T-helper 2 cell treated with Interferon-gamma antibody and Interleukin-4, amounts not matched to agents 5 μg/mL and 100 μg/mL, for 36 hours (primary cell): ENCODE measurements at regions not wholly inside any gene's neighbourhood (a gene's known extent, or its start where the extent isn't known, plus 50 kb on each side); places are given as distances from the start of the nearest gene placed in this dataset.

Experiments
- DNase-seq: peaks from one replicate; pipeline ENCODE4 v3.0.0; 2021; ENCODE audit warnings: low spot score
- H3K27ac Mint-ChIP-seq: one replicate; pipeline ENCODE4 v1.8.0; 2021; ENCODE audit warnings: mild to moderate bottlenecking, mixed read lengths
- H3K27me3 Mint-ChIP-seq: one replicate; pipeline ENCODE4 v1.8.0; 2021; ENCODE audit warnings: low read depth, mixed read lengths
- H3K36me3 Mint-ChIP-seq: one replicate; pipeline ENCODE4 v1.8.0; 2021; ENCODE audit warnings: low read depth, mixed read lengths
- H3K4me1 Mint-ChIP-seq: one replicate; pipeline ENCODE4 v1.8.0; 2021; ENCODE audit warnings: low read depth, mixed read lengths
- H3K4me3 Mint-ChIP-seq: one replicate; pipeline ENCODE4 v1.8.0; 2022; ENCODE audit warnings: mild to moderate bottlenecking, moderate library complexity, mixed read lengths
- H3K9me3 Mint-ChIP-seq: one replicate; pipeline ENCODE4 v1.8.0; 2021; ENCODE audit warnings: mixed read lengths

DNA sequence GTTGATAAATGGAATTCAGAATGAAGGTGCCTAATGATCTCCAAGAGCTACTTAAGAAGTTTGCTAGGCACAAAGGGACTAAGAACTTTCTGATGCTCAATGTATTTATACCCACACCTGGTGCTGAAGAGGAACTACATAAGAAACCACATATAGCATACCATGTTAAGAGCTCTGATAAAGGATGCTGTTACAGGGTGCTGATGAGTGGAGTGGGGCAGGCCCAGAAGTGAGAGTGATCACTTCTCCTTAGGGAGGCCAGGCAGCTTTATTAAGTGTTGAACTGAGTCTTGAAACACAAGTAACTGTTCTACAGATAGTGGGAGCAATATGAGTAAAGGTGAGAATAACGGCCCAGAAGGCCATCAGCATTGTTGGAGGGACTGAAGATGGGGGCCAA lies 68.3 kb upstream of the CHRDL1 start:
- Mint-ChIP-seq H3K9me3 (no peaks in the 10 kb centered on the region), H3K36me3 (no peaks in the 10 kb centered on the region), H3K4me3 (no peak overlapping the region), H3K27ac (no peak overlapping the region), H3K27me3 (no peaks in the 10 kb centered on the region), H3K4me1 (no peaks in the 10 kb centered on the region)
- DNase-seq = no peak

DNA sequence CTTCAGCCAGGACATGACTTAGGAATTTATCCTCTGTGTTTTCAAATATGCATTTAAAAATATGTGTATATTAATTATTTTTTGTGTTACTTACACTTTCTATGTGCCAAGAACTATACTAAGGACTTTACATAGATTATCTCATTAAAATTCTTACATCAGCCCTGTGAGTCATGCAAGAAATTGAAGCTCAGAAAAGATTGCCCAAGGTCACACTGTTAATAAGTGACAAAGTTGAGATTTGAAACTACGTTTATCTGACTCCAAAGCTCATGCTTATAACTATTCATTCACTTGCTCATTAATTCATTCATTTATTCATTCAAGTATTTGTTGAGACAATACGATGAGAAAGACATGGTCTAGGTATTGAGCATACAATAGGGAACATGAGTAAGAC lies 62.9 kb upstream of the CHRDL1 start:
- DNase-seq = no peak
- H3K27me3 Mint-ChIP-seq = peaks cover 2% of the 10 kb centered on the region
- no peaks in the 10 kb centered on the region for H3K4me1 Mint-ChIP-seq

DNA sequence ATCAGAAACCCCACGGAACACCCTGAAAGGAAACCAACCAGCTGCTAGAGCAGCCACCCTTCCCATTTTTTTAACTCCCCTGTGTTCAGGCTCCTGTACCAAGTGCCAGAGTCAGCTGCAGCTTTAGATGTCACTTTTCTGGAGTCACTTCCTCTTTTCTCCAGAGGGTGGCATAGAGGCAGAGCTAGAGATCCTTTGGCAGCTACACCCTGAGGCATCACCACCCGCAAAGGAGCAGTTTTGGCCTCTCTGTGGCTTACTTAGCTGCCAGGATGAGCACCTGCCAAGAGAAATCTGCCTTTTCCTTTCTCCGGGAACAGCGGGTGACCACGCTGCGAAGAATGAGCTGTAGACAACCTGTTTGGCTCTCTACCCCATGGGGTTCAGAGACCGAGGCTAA lies 58.0 kb upstream of the CHRDL1 start:
- H3K27ac Mint-ChIP-seq = no peak overlapping the region
- no peak overlapping the region for H3K4me3 Mint-ChIP-seq
- H3K4me1 Mint-ChIP-seq = no peaks in the 10 kb centered on the region
- peaks cover 2% of the 10 kb centered on the region for H3K27me3 Mint-ChIP-seq
- H3K36me3 Mint-ChIP-seq = no peaks in the 10 kb centered on the region
- no peaks in the 10 kb centered on the region for H3K9me3 Mint-ChIP-seq
- DNase-seq = no peak

More for the DNA sequence above, 62.9 kb upstream of the CHRDL1 start:
- Mint-ChIP-seq H3K9me3 (no peaks in the 10 kb centered on the region), H3K36me3 (no peaks in the 10 kb centered on the region), H3K4me3 (no peak overlapping the region), H3K27ac (no peak overlapping the region)

DNA sequence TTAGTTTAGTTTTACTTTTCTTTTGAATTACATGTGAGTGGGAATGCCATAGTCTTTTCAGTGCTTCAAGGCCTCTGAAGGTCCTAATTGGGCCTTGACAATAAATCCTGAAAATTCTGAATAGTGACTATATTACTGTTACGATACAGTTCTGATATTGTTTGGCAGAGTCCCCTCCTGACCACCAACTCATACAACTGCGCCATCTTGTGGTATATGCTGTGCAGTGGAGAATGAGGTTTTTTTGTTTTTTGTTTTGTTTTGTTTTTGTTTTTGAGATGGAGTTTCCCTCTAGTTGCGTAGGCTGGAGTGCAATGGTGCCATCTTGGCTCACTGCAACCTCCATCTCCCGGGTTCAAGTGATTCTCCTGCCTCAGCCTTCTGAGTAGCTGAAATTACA lies 56.6 kb upstream of the CHRDL1 start:
- no peaks in the 10 kb centered on the region for H3K4me1 Mint-ChIP-seq
- no peak for DNase-seq
- peaks cover 2% of the 10 kb centered on the region for H3K27me3 Mint-ChIP-seq
- no peaks in the 10 kb centered on the region for H3K9me3 Mint-ChIP-seq
- no peak overlapping the region for H3K4me3 Mint-ChIP-seq
- H3K27ac Mint-ChIP-seq = no peak overlapping the region
- no peaks in the 10 kb centered on the region for H3K36me3 Mint-ChIP-seq

- no peaks in the 10 kb centered on the region for H3K9me3 Mint-ChIP-seq
- no peak overlapping the region for H3K27ac Mint-ChIP-seq
- no peaks in the 10 kb centered on the region for H3K36me3 Mint-ChIP-seq
- no peak for DNase-seq
- no peaks in the 10 kb centered on the region for H3K4me1 Mint-ChIP-seq
- no peak overlapping the region for H3K4me3 Mint-ChIP-seq
- H3K27me3 Mint-ChIP-seq = peaks cover 2% of the 10 kb centered on the region
Observed at GRCh38 chrX:110851780-110852179, 56.2 kb upstream of the CHRDL1 start.

DNA sequence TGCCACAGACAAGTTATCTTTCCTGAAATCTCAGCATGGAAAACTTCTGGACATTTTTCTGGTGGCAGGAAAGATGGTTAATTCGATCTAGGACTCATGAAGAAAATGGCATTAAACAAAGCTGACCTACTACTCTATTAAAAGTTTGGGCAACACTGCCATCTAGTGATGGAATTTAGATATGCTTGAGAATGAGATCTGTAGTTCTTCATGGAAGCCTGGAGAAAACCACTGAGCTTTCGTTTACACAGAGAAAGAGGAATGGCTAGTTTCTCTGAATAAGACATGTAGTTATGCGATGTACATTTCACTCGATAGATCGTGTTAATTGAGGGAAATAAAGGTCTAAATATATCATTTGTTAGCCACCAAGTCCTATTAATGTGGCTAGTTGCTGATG lies 51.7 kb upstream of the CHRDL1 start:
- Mint-ChIP-seq H3K4me3 (no peak overlapping the region), H3K27ac (no peak overlapping the region), H3K27me3 (no peaks in the 10 kb centered on the region), H3K9me3 (no peaks in the 10 kb centered on the region), H3K36me3 (no peaks in the 10 kb centered on the region), H3K4me1 (no peaks in the 10 kb centered on the region)
- DNase-seq = no peak

DNA sequence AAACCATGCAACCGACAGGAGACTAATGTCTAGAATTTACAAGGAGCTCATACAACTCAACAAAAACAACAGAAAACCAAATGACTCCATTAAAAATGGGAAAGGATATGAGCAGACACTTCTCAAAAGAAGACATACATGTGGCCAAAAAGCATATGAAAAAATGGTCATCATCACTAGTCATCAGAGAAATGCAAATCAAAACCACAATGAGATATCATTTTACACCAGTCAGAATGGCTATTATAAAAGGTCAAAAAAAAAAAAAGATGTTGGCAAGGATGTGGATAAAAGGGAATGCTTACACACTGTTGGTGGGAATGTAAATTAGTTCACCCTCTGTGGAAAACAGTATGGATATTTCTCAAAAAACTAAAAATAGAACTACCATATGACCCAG lies 50.5 kb upstream of the CHRDL1 start:
- Mint-ChIP-seq H3K27ac (no peak overlapping the region), H3K27me3 (no peaks in the 10 kb centered on the region), H3K36me3 (no peaks in the 10 kb centered on the region), H3K4me3 (no peak overlapping the region), H3K4me1 (no peaks in the 10 kb centered on the region), H3K9me3 (no peaks in the 10 kb centered on the region)
- DNase-seq = no peak
